CD14-positive monocyte (primary cell): ENCODE measurements at regions not wholly inside any gene's neighbourhood (a gene's known extent, or its start where the extent isn't known, plus 50 kb on each side); places are given as distances from the start of the nearest gene placed in this dataset.

Experiments
- DNase-seq, 3 donors: peaks; one replicate each; pipeline ENCODE4 v3.0.0-alpha.2; 2011 to 2022
- H2AFZ ChIP-seq: 2 replicates; pipeline ENCODE4 v1.6.0; 2012; ENCODE audit warnings: mild to moderate bottlenecking, low read depth, low read length, inconsistent platforms; ENCODE audit not compliant: insufficient read depth, poor library complexity, severe bottlenecking
- H3K27ac ChIP-seq, 2 donors: 1 replicate in 1 of 2; 2 replicates in 1 of 2; pipeline ENCODE4 v1.5.1; 2012 to 2013; ENCODE audit warnings: low read length in 2 of 2, control low read depth in 1 of 2, inconsistent platforms in 1 of 2, low read depth in 1 of 2, mild to moderate bottlenecking in 1 of 2
- H3K27me3 ChIP-seq, 2 donors: one replicate each; pipeline versions ENCODE4 v1.6.0 to v1.6.1; 2011 to 2013; ENCODE audit warnings: low read length in 2 of 2; ENCODE audit not compliant: control insufficient read depth in 2 of 2, insufficient read depth in 2 of 2
- H3K36me3 ChIP-seq, 2 donors: replicated peaks in 1 of 2; 1 replicate in 1 of 2; 2 replicates in 1 of 2; pipeline versions ENCODE4 v1.5.1 to v1.6.1; 2012 to 2013; ENCODE audit warnings: low read length in 2 of 2, control low read depth in 1 of 2, inconsistent platforms in 1 of 2, mild to moderate bottlenecking in 1 of 2; ENCODE audit not compliant: insufficient read depth in 2 of 2, control insufficient read depth in 1 of 2
- H3K4me1 ChIP-seq, 2 donors: 1 replicate in 1 of 2; 2 replicates in 1 of 2; pipeline versions ENCODE4 v1.5.1 to v1.6.1; 2012 to 2013; ENCODE audit warnings: low read length in 2 of 2, control low read depth in 1 of 2, inconsistent platforms in 1 of 2, mild to moderate bottlenecking in 1 of 2, moderate library complexity in 1 of 2; ENCODE audit not compliant: insufficient read depth in 2 of 2, control insufficient read depth in 1 of 2
- H3K4me2 ChIP-seq: replicated peaks from 2 replicates; pipeline ENCODE3; 2012; ENCODE audit warnings: low read length, moderate library complexity, mild to moderate bottlenecking; ENCODE audit not compliant: poor library complexity, severe bottlenecking; ENCODE audit errors: extremely low read depth
- H3K4me3 ChIP-seq, 3 experiments: fragments of 200-600 bp in 1 of 3; sonication (generic) in 1 of 3; replicated peaks in 1 of 3; 1 replicate in 2 of 3; 2 replicates in 1 of 3; pipeline ENCODE4 v1.5.1; 2011 to 2013; ENCODE audit warnings: low read length in 3 of 3, mild to moderate bottlenecking in 3 of 3, control low read depth in 2 of 3, low read depth in 2 of 3, inconsistent platforms in 1 of 3, moderate library complexity in 1 of 3
- H3K79me2 ChIP-seq: 2 replicates; pipeline ENCODE4 v1.6.0; 2012; ENCODE audit warnings: mild to moderate bottlenecking, control low read depth, inconsistent platforms, low read length, moderate library complexity; ENCODE audit not compliant: insufficient read depth
- H3K9ac ChIP-seq: 2 replicates; pipeline ENCODE4 v1.6.0; 2017; ENCODE audit warnings: low read length, mild to moderate bottlenecking; ENCODE audit not compliant: insufficient read depth, poor library complexity, severe bottlenecking
- H3K9me3 ChIP-seq, 2 donors: replicated peaks in 1 of 2; 1 replicate in 1 of 2; 2 replicates in 1 of 2; pipeline versions ENCODE4 v1.5.1 to v1.6.1; 2012 to 2013; ENCODE audit warnings: low read length in 2 of 2, control low read depth in 1 of 2; ENCODE audit not compliant: control insufficient read depth in 1 of 2, insufficient read depth in 1 of 2
- H4K20me1 ChIP-seq: 2 replicates; pipeline ENCODE4 v1.6.0; 2012; ENCODE audit warnings: mild to moderate bottlenecking, low read length, control low read depth, moderate library complexity; ENCODE audit not compliant: insufficient read depth
- H3K27ac Mint-ChIP-seq, 7 donors: one replicate each; pipeline ENCODE4 v1.8.0; 2020; ENCODE audit warnings: mild to moderate bottlenecking in 7 of 7, mixed read lengths in 7 of 7, moderate library complexity in 6 of 7, inconsistent platforms in 2 of 7
- H3K27me3 Mint-ChIP-seq, 3 donors: one replicate each; pipeline ENCODE4 v1.8.0; 2021 to 2022; ENCODE audit warnings: low read depth in 3 of 3, mild to moderate bottlenecking in 3 of 3, mixed read lengths in 3 of 3, moderate library complexity in 3 of 3, inconsistent platforms in 1 of 3
- H3K36me3 Mint-ChIP-seq, 2 donors: one replicate each; pipeline ENCODE4 v1.8.0; 2020; ENCODE audit warnings: mixed read lengths in 2 of 2, inconsistent platforms in 1 of 2, mild to moderate bottlenecking in 1 of 2
- H3K4me1 Mint-ChIP-seq: one replicate; pipeline ENCODE4 v1.8.0; 2020; ENCODE audit warnings: mild to moderate bottlenecking, mixed read lengths
- H3K4me3 Mint-ChIP-seq, 2 donors: one replicate each; pipeline ENCODE4 v1.8.0; 2020; ENCODE audit warnings: mild to moderate bottlenecking in 2 of 2, mixed read lengths in 2 of 2, moderate library complexity in 1 of 2
- H3K9me3 Mint-ChIP-seq, 7 donors: one replicate each; pipeline ENCODE4 v1.8.0; 2020 to 2022; ENCODE audit warnings: mixed read lengths in 7 of 7, mild to moderate bottlenecking in 6 of 7, moderate library complexity in 6 of 7, inconsistent platforms in 2 of 7
- WGBS: methylation state at CpG from one replicate; pipeline ENCODE4 v1.1.5; 2013; ENCODE audit warnings: missing lambda C conversion rate; ENCODE audit not compliant: insufficient coverage; 5-methylcytosine and 5-hydroxymethylcytosine counted together
- intact Hi-C, 2 donors: fragments of 100-400 bp; cut with micrococcal nuclease; formaldehyde crosslinking; loops; one replicate each; pipeline versions ENCODE4 v1.15.0 to v1.15.1; 2023
- TF ChIP-seq, protein P1 (sequence below): fragments of 200-600 bp; IDR thresholded peaks from one replicate; pipeline ENCODE4 v1.8.0; 2022; ENCODE audit warnings: antibody characterized with exemption, mild to moderate bottlenecking

DNA sequence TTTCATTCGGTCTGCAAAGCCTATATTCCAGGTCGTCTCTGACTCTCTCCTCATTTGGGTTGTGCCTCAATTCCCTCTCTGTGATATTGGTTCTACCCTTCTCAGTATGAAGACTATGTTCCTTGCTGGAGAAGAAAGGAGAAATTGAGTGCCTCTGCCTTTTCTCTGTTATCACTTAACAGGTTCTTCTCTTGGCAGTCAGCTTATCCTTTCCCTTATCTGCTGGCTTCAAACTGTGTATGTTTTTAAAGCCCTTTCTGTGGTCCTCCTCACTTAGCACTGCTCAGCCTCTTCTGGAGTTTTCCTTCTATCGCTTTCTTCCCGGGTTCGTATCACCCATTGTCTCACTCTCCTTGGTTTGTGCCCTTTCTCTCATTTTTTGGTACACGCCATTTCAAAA, 65.3 kb upstream of the FSTL1 start:
- Histone ChIP-seq H3K27me3 (no peaks in the 10 kb centered on the region), H3K27ac (no peak overlapping the region), H3K4me1 (no peaks in the 10 kb centered on the region), H4K20me1 (no peaks in the 10 kb centered on the region), H3K9me3 (no peaks in the 10 kb centered on the region), H3K4me3 (no peak overlapping the region), H3K9ac (no peak overlapping the region), H3K79me2 (no peaks in the 10 kb centered on the region), H3K4me2 (no peak overlapping the region), H3K36me3 (no peaks in the 10 kb centered on the region), H2AFZ (no peak overlapping the region)
- 90% methylated on average over 2 of the region's 6 CpGs for WGBS
- Mint-ChIP-seq H3K4me1 (no peaks in the 10 kb centered on the region), H3K27ac (no peak overlapping the region), H3K4me3 (no peak overlapping the region), H3K27me3 (peaks cover 2 to 10% (median 9%) of the 10 kb centered on the region in 3 donors), H3K36me3 (no peaks in the 10 kb centered on the region), H3K9me3 (peaks cover 0 to 5% (median 0%) of the 10 kb centered on the region in 7 donors)
- TF ChIP-seq, protein P1, sequence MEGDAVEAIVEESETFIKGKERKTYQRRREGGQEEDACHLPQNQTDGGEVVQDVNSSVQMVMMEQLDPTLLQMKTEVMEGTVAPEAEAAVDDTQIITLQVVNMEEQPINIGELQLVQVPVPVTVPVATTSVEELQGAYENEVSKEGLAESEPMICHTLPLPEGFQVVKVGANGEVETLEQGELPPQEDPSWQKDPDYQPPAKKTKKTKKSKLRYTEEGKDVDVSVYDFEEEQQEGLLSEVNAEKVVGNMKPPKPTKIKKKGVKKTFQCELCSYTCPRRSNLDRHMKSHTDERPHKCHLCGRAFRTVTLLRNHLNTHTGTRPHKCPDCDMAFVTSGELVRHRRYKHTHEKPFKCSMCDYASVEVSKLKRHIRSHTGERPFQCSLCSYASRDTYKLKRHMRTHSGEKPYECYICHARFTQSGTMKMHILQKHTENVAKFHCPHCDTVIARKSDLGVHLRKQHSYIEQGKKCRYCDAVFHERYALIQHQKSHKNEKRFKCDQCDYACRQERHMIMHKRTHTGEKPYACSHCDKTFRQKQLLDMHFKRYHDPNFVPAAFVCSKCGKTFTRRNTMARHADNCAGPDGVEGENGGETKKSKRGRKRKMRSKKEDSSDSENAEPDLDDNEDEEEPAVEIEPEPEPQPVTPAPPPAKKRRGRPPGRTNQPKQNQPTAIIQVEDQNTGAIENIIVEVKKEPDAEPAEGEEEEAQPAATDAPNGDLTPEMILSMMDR = no peak
- intact Hi-C loops = no loop called here
- no peak for DNase-seq

DNA sequence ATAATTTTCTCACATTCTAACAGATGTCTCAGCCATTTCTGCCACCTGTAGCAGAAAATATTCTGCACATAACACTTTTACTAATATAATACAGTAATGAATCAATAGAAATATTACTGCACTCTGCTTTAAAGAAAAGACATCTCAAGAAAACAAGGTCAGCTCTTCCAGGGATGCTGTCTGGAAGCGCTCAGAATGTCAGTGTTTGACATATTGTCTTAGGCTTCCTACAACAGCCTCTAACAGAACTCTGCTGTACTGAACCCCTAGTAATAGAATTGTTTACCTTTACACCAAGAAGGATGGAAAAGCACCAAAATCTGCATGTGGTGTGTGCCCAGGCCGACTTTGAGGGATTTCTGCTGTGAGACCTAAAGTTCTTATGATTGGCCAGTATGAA, 61.9 kb upstream of the FSTL1 start:
- peaks cover 0 to 14% (median 1%) of the 10 kb centered on the region in 7 donors for H3K9me3 Mint-ChIP-seq
- no peaks in the 10 kb centered on the region for H3K36me3 ChIP-seq
- H3K36me3 Mint-ChIP-seq = no peaks in the 10 kb centered on the region
- no peak overlapping the region for H3K27ac ChIP-seq
- H3K27me3 Mint-ChIP-seq = peaks cover 2 to 10% (median 4%) of the 10 kb centered on the region in 3 donors
- intact Hi-C loops = no loop called here
- no peak overlapping the region for H3K4me3 Mint-ChIP-seq
- no peaks in the 10 kb centered on the region for H3K4me1 ChIP-seq
- H3K4me1 Mint-ChIP-seq = no peaks in the 10 kb centered on the region
- H3K27ac Mint-ChIP-seq = no peak overlapping the region
- H2AFZ ChIP-seq = no peak overlapping the region
- no peak overlapping the region for H3K4me3 ChIP-seq
- no peaks in the 10 kb centered on the region for H3K27me3 ChIP-seq
- H3K79me2 ChIP-seq = no peaks in the 10 kb centered on the region
- TF ChIP-seq, protein P1 = no peak
- no peaks in the 10 kb centered on the region for H4K20me1 ChIP-seq
- no peak overlapping the region for H3K9ac ChIP-seq
- 57% methylated on average over 1 of the region's 2 CpGs for whole genome bisulfite sequencing
- no peaks in the 10 kb centered on the region for H3K9me3 ChIP-seq
- no peak for DNase-seq
- no peak overlapping the region for H3K4me2 ChIP-seq
